Left ventricle myocardium inferior (tissue), 1 donor: ENCODE measurements at regions not wholly inside any gene's neighbourhood (a gene's known extent, or its start where the extent isn't known, plus 50 kb on each side); places are given as distances from the start of the nearest gene placed in this dataset.
"Not testable (repeated sequence)": the region's sequence is repeated elsewhere in the genome, so short reads cannot be mapped to it uniquely, and the experiment has no call there.

Experiments used
- DNase-seq: peaks from one replicate; pipeline ENCODE4 v3.0.0-alpha.2; 2020
- H3K27ac ChIP-seq: fragments of 200-600 bp; replicated peaks from 2 replicates; pipeline ENCODE4 v1.8.0; 2021
- H3K27me3 ChIP-seq: fragments of 200-600 bp; 2 replicates; pipeline ENCODE4 v1.8.0; 2021; ENCODE audit warnings: low read depth
- H3K36me3 ChIP-seq: fragments of 200-600 bp; 2 replicates; pipeline ENCODE4 v1.8.0; 2021
- H3K4me1 ChIP-seq: fragments of 200-600 bp; 2 replicates; pipeline ENCODE4 v1.8.0; 2021
- H3K4me3 ChIP-seq: fragments of 200-600 bp; 2 replicates; pipeline ENCODE4 v1.8.0; 2021; ENCODE audit warnings: mild to moderate bottlenecking, moderate library complexity
- H3K9me3 ChIP-seq: fragments of 200-600 bp; replicated peaks from 2 replicates; pipeline ENCODE4 v1.8.0; 2021
- intact Hi-C: fragments of 100-400 bp; cut with micrococcal nuclease; formaldehyde crosslinking; loops from one replicate; pipeline ENCODE4 v1.11.0; 2022
- TF ChIP-seq, protein P1 (sequence below): fragments of 200-600 bp; IDR thresholded peaks from 2 replicates; pipeline ENCODE4 v1.8.0; 2021; ENCODE audit warnings: antibody characterized with exemption, mild to moderate bottlenecking, borderline replicate concordance
- donor health status: DM: no; HTN: yes; CAD: no; lungs with severe emphysema.

GRCh38 chr6:74602206-74602605, 603.6 kb downstream of the COL12A1 start:
- Histone ChIP-seq H3K9me3 (peaks cover 6% of the 10 kb centered on the region), H3K27ac (no peak overlapping the region), H3K27me3 (no peaks in the 10 kb centered on the region), H3K4me1 (no peaks in the 10 kb centered on the region), H3K36me3 (no peaks in the 10 kb centered on the region), H3K4me3 (no peak overlapping the region)
- intact Hi-C loops = no loop called here
- TF ChIP-seq, protein P1, sequence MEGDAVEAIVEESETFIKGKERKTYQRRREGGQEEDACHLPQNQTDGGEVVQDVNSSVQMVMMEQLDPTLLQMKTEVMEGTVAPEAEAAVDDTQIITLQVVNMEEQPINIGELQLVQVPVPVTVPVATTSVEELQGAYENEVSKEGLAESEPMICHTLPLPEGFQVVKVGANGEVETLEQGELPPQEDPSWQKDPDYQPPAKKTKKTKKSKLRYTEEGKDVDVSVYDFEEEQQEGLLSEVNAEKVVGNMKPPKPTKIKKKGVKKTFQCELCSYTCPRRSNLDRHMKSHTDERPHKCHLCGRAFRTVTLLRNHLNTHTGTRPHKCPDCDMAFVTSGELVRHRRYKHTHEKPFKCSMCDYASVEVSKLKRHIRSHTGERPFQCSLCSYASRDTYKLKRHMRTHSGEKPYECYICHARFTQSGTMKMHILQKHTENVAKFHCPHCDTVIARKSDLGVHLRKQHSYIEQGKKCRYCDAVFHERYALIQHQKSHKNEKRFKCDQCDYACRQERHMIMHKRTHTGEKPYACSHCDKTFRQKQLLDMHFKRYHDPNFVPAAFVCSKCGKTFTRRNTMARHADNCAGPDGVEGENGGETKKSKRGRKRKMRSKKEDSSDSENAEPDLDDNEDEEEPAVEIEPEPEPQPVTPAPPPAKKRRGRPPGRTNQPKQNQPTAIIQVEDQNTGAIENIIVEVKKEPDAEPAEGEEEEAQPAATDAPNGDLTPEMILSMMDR = no peak
- DNase-seq = no peak

DNA sequence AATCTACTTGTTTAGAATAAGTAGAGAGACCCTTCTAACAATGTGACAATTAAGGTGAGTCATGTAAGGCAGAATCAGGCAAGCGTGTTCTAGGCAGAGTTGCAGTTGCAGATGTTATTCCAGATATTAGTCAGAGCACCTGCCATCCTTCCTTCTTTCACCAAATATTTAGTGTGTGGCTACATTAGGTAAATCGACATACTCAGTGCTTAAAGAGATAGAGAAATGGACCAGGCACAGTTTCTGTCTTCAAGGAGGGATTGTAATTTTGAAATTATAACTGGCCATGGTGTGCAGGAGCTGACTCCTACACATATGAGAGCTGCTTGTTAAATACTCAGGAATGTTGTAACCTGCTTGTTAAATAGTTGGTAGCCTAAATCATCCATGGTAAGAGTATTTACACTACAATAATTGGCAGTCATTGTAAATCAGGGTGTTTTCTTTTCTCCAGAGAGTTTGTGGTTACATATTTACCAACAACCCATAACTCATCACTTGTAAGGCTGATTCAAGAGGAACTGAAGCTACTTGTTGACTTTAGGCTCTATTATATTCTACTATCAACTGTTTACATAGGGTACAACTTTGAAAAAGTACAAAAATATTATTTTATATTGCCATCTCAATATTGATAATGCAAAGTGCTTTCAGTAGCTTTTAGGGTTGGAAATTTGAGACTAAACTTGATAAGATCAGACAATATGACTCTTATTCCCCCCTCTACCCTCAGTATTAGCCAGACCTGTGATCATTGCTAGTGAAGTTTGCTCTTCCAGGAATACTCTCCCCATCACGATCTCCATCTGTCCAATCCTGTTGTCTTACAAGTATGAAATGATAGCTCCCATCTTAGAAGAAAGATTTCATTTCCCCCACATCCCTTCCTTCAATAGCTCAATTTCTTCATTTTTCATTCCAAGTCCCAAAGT, 607.1 kb downstream of the COL12A1 start:
- TF ChIP-seq, protein P1 = no peak
- intact Hi-C loops = no loop called here
- Histone ChIP-seq H3K36me3 (no peaks in the 10 kb centered on the region), H3K4me3 (no peak overlapping the region), H3K27ac (no peak overlapping the region), H3K4me1 (no peaks in the 10 kb centered on the region), H3K27me3 (no peaks in the 10 kb centered on the region), H3K9me3 (peaks cover 6% of the 10 kb centered on the region)
- DNase-seq = no peak

DNA sequence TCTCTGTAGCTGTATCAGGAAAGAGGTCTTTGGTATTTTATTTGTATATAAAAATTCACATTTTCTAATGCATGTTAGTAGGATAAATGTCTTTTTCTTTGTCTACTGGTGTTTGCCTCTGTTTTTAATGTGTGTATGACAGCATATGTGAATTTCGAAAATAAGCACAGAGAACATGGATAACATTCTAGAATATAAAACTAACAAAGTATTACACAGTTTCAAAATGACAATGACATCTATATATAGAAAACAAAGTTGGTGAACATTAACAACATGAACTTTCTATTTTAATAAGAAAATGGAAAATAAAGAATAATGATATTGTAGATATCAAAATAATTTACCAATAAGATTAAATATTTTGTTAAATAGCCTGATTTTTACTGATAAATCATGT, 608.0 kb downstream of the COL12A1 start:
- H3K27ac ChIP-seq = no peak overlapping the region
- H3K4me1 ChIP-seq = no peaks in the 10 kb centered on the region
- no peak overlapping the region for H3K4me3 ChIP-seq

GRCh38 chr6:74597266-74597665, 608.6 kb downstream of the COL12A1 start:
- H3K4me1 ChIP-seq = no peaks in the 10 kb centered on the region
- TF ChIP-seq, protein P1 = no peak
- H3K36me3 ChIP-seq = no peaks in the 10 kb centered on the region
- no peak for DNase-seq
- peaks cover 16% of the 10 kb centered on the region for H3K9me3 ChIP-seq
- no peak overlapping the region for H3K4me3 ChIP-seq
- no peaks in the 10 kb centered on the region for H3K27me3 ChIP-seq
- no peak overlapping the region for H3K27ac ChIP-seq
- intact Hi-C loops = no loop called here

More for the DNA sequence above, 608.0 kb downstream of the COL12A1 start:
- DNase-seq = no peak
- peaks cover 10% of the 10 kb centered on the region for H3K9me3 ChIP-seq
- TF ChIP-seq, protein P1 = no peak
- no peaks in the 10 kb centered on the region for H3K27me3 ChIP-seq
- H3K36me3 ChIP-seq = no peaks in the 10 kb centered on the region
- intact Hi-C loops = no loop called here

DNA sequence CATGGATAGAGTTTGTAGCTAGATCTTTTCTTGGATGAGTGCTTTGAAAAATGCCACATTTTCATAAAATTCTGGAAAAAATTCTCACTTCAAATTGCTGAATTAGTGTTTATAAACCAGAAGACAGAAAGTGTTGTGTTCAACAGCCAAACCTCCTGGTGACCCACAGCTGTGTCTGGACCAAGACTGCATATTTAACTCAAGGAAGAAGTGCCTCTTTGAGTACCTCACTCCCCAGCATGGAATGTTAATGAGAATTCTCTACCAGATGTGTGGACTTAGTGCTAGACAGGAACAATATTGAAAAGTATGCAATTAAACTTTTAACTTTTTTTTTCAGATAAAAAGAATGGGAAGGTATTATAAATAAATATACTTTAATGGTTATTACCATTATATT, 609.3 kb downstream of the COL12A1 start:
- H3K4me3 ChIP-seq = no peak overlapping the region
- intact Hi-C loops = no loop called here
- H3K27ac ChIP-seq = no peak overlapping the region
- no peaks in the 10 kb centered on the region for H3K36me3 ChIP-seq
- TF ChIP-seq, protein P1 = no peak
- H3K9me3 ChIP-seq = peaks cover 22% of the 10 kb centered on the region
- no peaks in the 10 kb centered on the region for H3K27me3 ChIP-seq
- DNase-seq = no peak
- H3K4me1 ChIP-seq = no peaks in the 10 kb centered on the region

DNA sequence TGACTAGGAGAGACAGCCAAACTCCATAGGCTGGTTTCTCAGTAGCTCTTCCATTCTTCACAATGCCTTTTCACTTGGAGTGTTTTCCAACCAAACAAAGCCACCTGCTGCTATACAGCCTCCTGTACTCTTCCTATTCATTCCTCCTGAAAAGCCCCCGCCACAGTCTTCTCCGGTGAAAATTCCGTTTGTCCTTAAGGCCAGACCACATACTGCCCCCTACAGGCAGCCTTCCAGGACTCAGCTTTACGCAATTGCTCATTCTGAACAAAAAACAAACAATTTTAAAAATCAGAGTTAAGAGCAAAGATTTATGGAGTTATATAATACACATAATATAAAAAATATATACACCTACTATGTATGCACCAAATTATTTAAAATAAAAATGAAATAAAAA, 611.5 kb downstream of the COL12A1 start:
- DNase-seq, H3K27me3 ChIP-seq, H3K4me1 ChIP-seq, H3K4me3 ChIP-seq, intact Hi-C loops, H3K27ac ChIP-seq, H3K36me3 ChIP-seq: not testable (repeated sequence)
- peaks cover 32% of the 10 kb centered on the region for H3K9me3 ChIP-seq
